ENCODE measurements at regions not wholly inside any gene's neighbourhood (a gene's known extent, or its start where the extent isn't known, plus 50 kb on each side); places are given as distances from the start of the nearest gene placed in this dataset.

DNA sequence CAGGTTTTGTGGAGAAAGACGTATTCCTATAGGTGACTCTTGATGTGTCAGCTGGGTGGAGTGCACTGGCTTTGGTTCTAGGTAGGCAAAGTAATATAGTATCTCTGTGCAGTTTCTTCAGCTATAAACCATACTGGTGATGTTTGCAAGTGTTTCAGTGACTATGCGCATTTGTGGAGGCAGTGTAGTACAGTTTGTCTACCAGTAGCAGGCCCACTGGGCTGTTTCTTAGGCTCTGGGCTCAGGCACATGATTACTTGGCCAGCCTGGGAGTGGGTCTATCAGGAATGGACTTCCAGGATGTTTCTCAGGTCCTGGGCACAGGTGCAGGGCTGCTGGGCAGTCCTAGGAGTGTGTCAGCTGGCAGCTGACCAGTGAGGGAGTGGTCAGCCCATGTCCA is 51.9 kb upstream of the INTU start:
- no peak for FAIRE-seq

Measured in endometrium (tissue), 2 donors.